Limb (tissue), 2 donors: ENCODE measurements at regions not wholly inside any gene's neighbourhood (a gene's known extent, or its start where the extent isn't known, plus 50 kb on each side); places are given as distances from the start of the nearest gene placed in this dataset.

ENCODE experiments used
- DNase-seq, 2 donors: peaks; one replicate each; pipeline ENCODE4 v3.0.0-alpha.2; 2016; ENCODE audit errors: extremely low spot score in 2 of 2

- DNase-seq = no peak
Observed at GRCh38 chr6:150537491-150537890, 62.2 kb upstream of the PLEKHG1 start.

GRCh38 chr6:150537893-150538292 is 61.8 kb upstream of the PLEKHG1 start:
- DNase-seq = peak in 1 of 2 donors; percentile 54

GRCh38 chr6:150539111-150539510 is 60.6 kb upstream of the PLEKHG1 start:
- no peak for DNase-seq

- no peak for DNase-seq
Observed at GRCh38 chr6:150539568-150539967, 60.1 kb upstream of the PLEKHG1 start.

GRCh38 chr6:150541576-150541975 is 58.1 kb upstream of the PLEKHG1 start:
- peak in 1 of 2 donors; percentile 28 for DNase-seq

GRCh38 chr6:150543178-150543577 is 56.5 kb upstream of the PLEKHG1 start:
- no peak for DNase-seq

GRCh38 chr6:150544793-150545192 is 54.9 kb upstream of the PLEKHG1 start:
- DNase-seq = no peak

- no peak for DNase-seq
Observed at GRCh38 chr6:150546457-150546856, 53.2 kb upstream of the PLEKHG1 start.

- DNase-seq = no peak
Observed at GRCh38 chr6:150547502-150548222, 52.0 kb upstream of the PLEKHG1 start.

- no peak for DNase-seq
Observed at GRCh38 chr6:150548330-150548729, 51.4 kb upstream of the PLEKHG1 start.

GRCh38 chr6:150549007-150549406 is 50.7 kb upstream of the PLEKHG1 start:
- DNase-seq = no peak

- no peak for DNase-seq
Observed at GRCh38 chr6:150549674-150550101, 50.0 kb upstream of the PLEKHG1 start.
